Liver (tissue), 8 donors: ENCODE measurements at regions not wholly inside any gene's neighbourhood (a gene's known extent, or its start where the extent isn't known, plus 50 kb on each side); places are given as distances from the start of the nearest gene placed in this dataset.

Source experiments
- DNase-seq: peaks from one replicate; pipeline ENCODE4 v3.0.0-alpha.2; 2017; ENCODE audit warnings: low spot score
- H3K27ac ChIP-seq, 2 donors: one replicate each; pipeline ENCODE4 v1.7.0; 2013; ENCODE audit warnings: inconsistent platforms in 2 of 2, low read length in 2 of 2, control low read depth in 1 of 2, low read depth in 1 of 2, mild to moderate bottlenecking in 1 of 2
- H3K27me3 ChIP-seq, 4 donors: one replicate each; pipeline versions ENCODE4 v1.6.1 to v1.7.0; 2013; ENCODE audit warnings: low read length in 3 of 4, inconsistent platforms in 1 of 4, mild to moderate bottlenecking in 1 of 4, moderate library complexity in 1 of 4; ENCODE audit not compliant: control insufficient read depth in 4 of 4, insufficient read depth in 4 of 4
- H3K36me3 ChIP-seq, 4 donors: one replicate each; pipeline versions ENCODE4 v1.6.1 to v1.7.0; 2013; ENCODE audit warnings: low read length in 3 of 4, mild to moderate bottlenecking in 3 of 4, low read depth in 1 of 4, moderate library complexity in 1 of 4; ENCODE audit not compliant: control insufficient read depth in 4 of 4, insufficient read depth in 3 of 4
- H3K4me1 ChIP-seq, 4 donors: one replicate each; pipeline versions ENCODE4 v1.6.1 to v1.7.0; 2013; ENCODE audit warnings: low read length in 3 of 4, mild to moderate bottlenecking in 3 of 4, moderate library complexity in 1 of 4; ENCODE audit not compliant: control insufficient read depth in 4 of 4, insufficient read depth in 4 of 4
- H3K4me3 ChIP-seq, 3 donors: one replicate each; pipeline versions ENCODE4 v1.6.1 to v1.7.0; 2013; ENCODE audit warnings: low read length in 3 of 3, control low read depth in 1 of 3, low read depth in 1 of 3, mild to moderate bottlenecking in 1 of 3
- H3K9ac ChIP-seq, 2 donors: one replicate each; pipeline ENCODE4 v1.7.0; 2013; ENCODE audit warnings: low read length in 2 of 2, mild to moderate bottlenecking in 2 of 2, moderate library complexity in 2 of 2, control low read depth in 1 of 2, low read depth in 1 of 2
- H3K9me3 ChIP-seq, 4 donors: one replicate each; pipeline versions ENCODE4 v1.6.1 to v1.7.0; 2013; ENCODE audit warnings: low read length in 3 of 4; ENCODE audit not compliant: control insufficient read depth in 4 of 4
- ATF3 ChIP-seq: IDR thresholded peaks from 2 replicates; pipeline ENCODE4 v1.6.1; 2016; ENCODE audit warnings: antibody characterized with exemption
- CTCF ChIP-seq: fragments of 150-350 bp; IDR thresholded peaks from 2 replicates; pipeline ENCODE4 v1.5.1; 2017; ENCODE audit warnings: improper control_type of control experiment, low read depth, low read length; ENCODE audit not compliant: missing input control
- EGR1 ChIP-seq, 2 donors: IDR thresholded peaks; 2 replicates each; pipeline ENCODE4 v1.6.1; 2016 to 2018; ENCODE audit warnings: antibody characterized with exemption in 2 of 2, low read depth in 2 of 2
- FOXA1 ChIP-seq: IDR thresholded peaks from 2 replicates; pipeline ENCODE4 v1.6.1; 2016; ENCODE audit warnings: antibody characterized with exemption
- FOXA2 ChIP-seq: IDR thresholded peaks from 2 replicates; pipeline ENCODE4 v1.6.1; 2016; ENCODE audit warnings: antibody characterized with exemption
- GABPA ChIP-seq, 2 donors: IDR thresholded peaks in 1 of 2; conservative IDR thresholded peaks in 1 of 2; 2 replicates each; pipeline ENCODE4 v1.6.1; 2016; ENCODE audit warnings: antibody characterized with exemption in 2 of 2, mild to moderate bottlenecking in 1 of 2, moderate library complexity in 1 of 2
- HNF4A ChIP-seq, 2 donors: conservative IDR thresholded peaks; 2 replicates each; pipeline ENCODE4 v1.6.1; 2016; ENCODE audit warnings: antibody characterized with exemption in 2 of 2, mild to moderate bottlenecking in 2 of 2
- HNF4G ChIP-seq: IDR thresholded peaks from 2 replicates; pipeline ENCODE4 v1.6.1; 2016; ENCODE audit warnings: antibody characterized with exemption
- JUND ChIP-seq, 2 donors: IDR thresholded peaks; 2 replicates each; pipeline ENCODE4 v1.6.1; 2016; ENCODE audit warnings: antibody characterized with exemption in 2 of 2
- MAX ChIP-seq: IDR thresholded peaks from 2 replicates; pipeline ENCODE4 v1.6.1; 2016; ENCODE audit warnings: antibody characterized with exemption
- NR2F2 ChIP-seq: IDR thresholded peaks from 2 replicates; pipeline ENCODE4 v1.6.1; 2016; ENCODE audit warnings: antibody characterized with exemption
- RAD21 ChIP-seq, 2 donors: IDR thresholded peaks; 2 replicates each; pipeline ENCODE4 v1.6.1; 2016; ENCODE audit warnings: antibody characterized with exemption in 2 of 2, mild to moderate bottlenecking in 2 of 2
- REST ChIP-seq: IDR thresholded peaks from 2 replicates; pipeline ENCODE4 v1.6.1; 2016; ENCODE audit warnings: antibody characterized with exemption, mild to moderate bottlenecking
- RXRA ChIP-seq, 2 donors: IDR thresholded peaks; 2 replicates each; pipeline ENCODE4 v1.6.1; 2017 to 2018; ENCODE audit warnings: antibody characterized with exemption in 2 of 2, mild to moderate bottlenecking in 1 of 2
- SP1 ChIP-seq: IDR thresholded peaks from 2 replicates; pipeline ENCODE4 v1.6.1; 2018; ENCODE audit warnings: antibody characterized with exemption, mild to moderate bottlenecking
- TAF1 ChIP-seq: conservative IDR thresholded peaks from 2 replicates; pipeline ENCODE4 v1.6.1; 2016; ENCODE audit warnings: antibody characterized with exemption, mild to moderate bottlenecking
- YY1 ChIP-seq: IDR thresholded peaks from 2 replicates; pipeline ENCODE4 v1.6.1; 2016; ENCODE audit warnings: antibody characterized with exemption, mild to moderate bottlenecking
- ZBTB33 ChIP-seq: IDR thresholded peaks from 2 replicates; pipeline ENCODE4 v1.6.1; 2016; ENCODE audit warnings: antibody characterized with exemption
- WGBS: extraction: QIAGEN DNeasy Blood & Tissue Kit; methylation state at CpG from one replicate; pipeline ENCODE4 v1.1.7; 2013; 5-methylcytosine and 5-hydroxymethylcytosine counted together
- donor health status: healthy.
- donor health status: healthy.
- donor health status: healthy.
- donor health status: healthy.
- donor health status: healthy.

- Histone ChIP-seq H3K27ac (no peak overlapping the region), H3K4me3 (no peak overlapping the region), H3K36me3 (no peaks in the 10 kb centered on the region), H3K27me3 (no peaks in the 10 kb centered on the region), H3K4me1 (no peaks in the 10 kb centered on the region), H3K9me3 (no peaks in the 10 kb centered on the region), H3K9ac (no peak overlapping the region)
- no peak for DNase-seq
- no peak for TF ChIP-seq HNF4A (conservative IDR thresholded peaks at IDR 0.05)
- TF ChIP-seq EGR1 (IDR thresholded peaks at IDR 0.05; ENCODE audit: low read depth in 2 of 2), result no peak
- no peak for TF ChIP-seq NR2F2
- no peak for TF ChIP-seq REST
- no peak for TF ChIP-seq SP1
- no peak for TF ChIP-seq YY1
- no peak for TF ChIP-seq RXRA (IDR thresholded peaks at IDR 0.05)
- TF ChIP-seq FOXA2, result no peak
- no peak for TF ChIP-seq RAD21 (IDR thresholded peaks at IDR 0.05)
- TF ChIP-seq TAF1, result no peak
- no peak for TF ChIP-seq JUND (IDR thresholded peaks at IDR 0.05)
- no peak for TF ChIP-seq CTCF
- TF ChIP-seq FOXA1, result no peak
- TF ChIP-seq GABPA (IDR thresholded peaks at IDR 0.05 in 1 of 2, conservative IDR thresholded peaks at IDR 0.05 in 1 of 2), result no peak
- no peak for TF ChIP-seq HNF4G
- no peak for TF ChIP-seq MAX
- no peak for TF ChIP-seq ZBTB33
- TF ChIP-seq ATF3, result no peak
- WGBS, result 82% methylated on average over 3 of the region's 3 CpGs
These were observed 181.4 kb downstream of the GPAM start for GRCh38 chr10:112002206-112002605.

- DNase-seq, result no peak
- Histone ChIP-seq H3K27me3 (no peaks in the 10 kb centered on the region), H3K9me3 (no peaks in the 10 kb centered on the region), H3K4me3 (no peak overlapping the region), H3K27ac (no peak overlapping the region), H3K9ac (no peak overlapping the region), H3K36me3 (no peaks in the 10 kb centered on the region), H3K4me1 (no peaks in the 10 kb centered on the region)
- 86% methylated on average over 4 of the region's 4 CpGs for WGBS
- no peak for TF ChIP-seq SP1
- TF ChIP-seq CTCF, result no peak
- TF ChIP-seq HNF4A (conservative IDR thresholded peaks at IDR 0.05), result no peak
- TF ChIP-seq NR2F2, result no peak
- TF ChIP-seq REST, result no peak
- no peak for TF ChIP-seq MAX
- no peak for TF ChIP-seq EGR1 (IDR thresholded peaks at IDR 0.05; ENCODE audit: low read depth in 2 of 2)
- no peak for TF ChIP-seq ATF3
- no peak for TF ChIP-seq RAD21 (IDR thresholded peaks at IDR 0.05)
- no peak for TF ChIP-seq TAF1
These were observed 179.5 kb downstream of the GPAM start for GRCh38 chr10:112004075-112004474.
